Endothelial cell of umbilical vein (primary cell): ENCODE measurements at regions not wholly inside any gene's neighbourhood (a gene's known extent, or its start where the extent isn't known, plus 50 kb on each side); places are given as distances from the start of the nearest gene placed in this dataset.

ENCODE experiments used
- BruUV-seq: library from RNA; stranded (reverse); fragments of 400-500 nt; replicated peaks from 2 replicates; lab custom pipeline; 2021; lab: Mats Ljungman, UMichigan
- CTCF ChIA-PET: fragments of 300-600, 350-600 bp; sonication (Branson Sonifier 250); formaldehyde crosslinking; loops from one replicate; lab custom pipeline; 2021; ENCODE audit warnings: antibody characterized with exemption, inconsistent platforms; lab: Charles Lee
- POLR2A ChIA-PET: fragments of 300-600, 350-600 bp; sonication (Branson Sonifier 250); formaldehyde crosslinking; loops from one replicate; lab custom pipeline; 2021; ENCODE audit warnings: antibody characterized with exemption, inconsistent platforms; lab: Charles Lee
- DNase-seq: peaks from one replicate; pipeline ENCODE4 v3.0.0-alpha.2; 2011; ENCODE audit warnings: low read depth, low spot score
- FAIRE-seq: peaks from 2 replicates; lab custom pipeline; 2011; peaks lifted over from hg19 to GRCh38; lab: Jason Lieb, UNC
- H2AFZ ChIP-seq: 2 replicates; pipeline ENCODE4 v1.6.0; 2012; ENCODE audit warnings: low read depth, low read length, control low read depth, inconsistent platforms
- H3K27ac ChIP-seq: 2 replicates; pipeline ENCODE4 v1.5.1; 2011; ENCODE audit warnings: low read depth, mild to moderate bottlenecking, control low read depth, low read length, moderate library complexity; ENCODE audit not compliant: insufficient read depth
- H3K27me3 ChIP-seq, 2 experiments: 2 replicates each; pipeline versions ENCODE4 v1.6.0 to v1.6.1; 2011; ENCODE audit warnings: low read length in 2 of 2, mixed read lengths in 1 of 2; ENCODE audit not compliant: control insufficient read depth in 2 of 2, insufficient read depth in 2 of 2
- H3K36me3 ChIP-seq, 2 experiments: 2 replicates in 1 of 2; 3 replicates in 1 of 2; pipeline ENCODE4 v1.5.1; 2011; ENCODE audit warnings: low read length in 2 of 2, mild to moderate bottlenecking in 1 of 2, moderate library complexity in 1 of 2; ENCODE audit not compliant: control insufficient read depth in 2 of 2, insufficient read depth in 2 of 2; ENCODE audit errors: extremely low read depth in 1 of 2
- H3K4me1 ChIP-seq: 3 replicates; pipeline ENCODE4 v1.5.1; 2011; ENCODE audit warnings: mild to moderate bottlenecking, low read length; ENCODE audit not compliant: control insufficient read depth, insufficient read depth; ENCODE audit errors: extremely low read depth
- H3K4me2 ChIP-seq: 2 replicates; pipeline ENCODE4 v1.6.1; 2011; ENCODE audit warnings: low read length, control low read depth, mixed read lengths; ENCODE audit not compliant: insufficient read depth
- H3K4me3 ChIP-seq, 3 experiments: fragments of 200-600 bp in 1 of 3; sonication (generic), shearing (Covaris generic) in 1 of 3; replicated peaks in 1 of 3; 2 replicates each; pipeline ENCODE4 v1.5.1; 2011 to 2016; ENCODE audit warnings: control low read depth in 3 of 3, low read length in 3 of 3, mild to moderate bottlenecking in 2 of 3, inconsistent platforms in 1 of 3, low read depth in 1 of 3, moderate library complexity in 1 of 3; ENCODE audit not compliant: insufficient read depth in 1 of 3
- H3K79me2 ChIP-seq: 2 replicates; pipeline ENCODE4 v1.6.0; 2012; ENCODE audit warnings: low read length, inconsistent platforms; ENCODE audit not compliant: control insufficient read depth, insufficient read depth
- H3K9ac ChIP-seq: replicated peaks from 2 replicates; pipeline ENCODE3; 2011; ENCODE audit warnings: low read length, control low read depth; ENCODE audit not compliant: insufficient read depth; ENCODE audit errors: extremely low read depth
- H3K9me1 ChIP-seq: replicated peaks from 3 replicates; pipeline ENCODE4 v1.6.0; 2011; ENCODE audit warnings: mild to moderate bottlenecking, low read length; ENCODE audit not compliant: control insufficient read depth, insufficient read depth; ENCODE audit errors: extremely low read depth
- H3K9me3 ChIP-seq: replicated peaks from 2 replicates; pipeline ENCODE4 v1.5.1; 2012; ENCODE audit warnings: low read length, inconsistent platforms; ENCODE audit not compliant: control insufficient read depth, insufficient read depth
- H4K20me1 ChIP-seq: replicated peaks from 2 replicates; pipeline ENCODE3; 2011; ENCODE audit warnings: mild to moderate bottlenecking, low read length; ENCODE audit not compliant: control insufficient read depth, insufficient read depth; ENCODE audit errors: extremely low read depth
- EZH2 ChIP-seq: IDR thresholded peaks from 2 replicates; pipeline ENCODE4 v1.6.1; 2012; ENCODE audit warnings: borderline replicate concordance, low read depth, mild to moderate bottlenecking, moderate library complexity, low read length, inconsistent platforms; ENCODE audit not compliant: severe bottlenecking
- FOS ChIP-seq: IDR thresholded peaks from 2 replicates; pipeline ENCODE4 v1.6.1; 2011; ENCODE audit warnings: mild to moderate bottlenecking, low read length, moderate library complexity, borderline replicate concordance; ENCODE audit not compliant: insufficient read depth
- GATA2 ChIP-seq: IDR thresholded peaks from 2 replicates; pipeline ENCODE4 v1.7.0; 2011; ENCODE audit warnings: low read depth, mild to moderate bottlenecking, moderate library complexity, mixed read lengths, low read length; ENCODE audit not compliant: insufficient read length, insufficient read depth
- JUN ChIP-seq: IDR thresholded peaks from 2 replicates; pipeline ENCODE4 v1.6.1; 2011; ENCODE audit warnings: borderline replicate concordance, low read depth; ENCODE audit not compliant: insufficient read length, insufficient read depth
- MYC ChIP-seq: IDR thresholded peaks from one replicate; pipeline ENCODE4 v1.6.1; 2011; ENCODE audit warnings: mild to moderate bottlenecking, low read depth, low read length
- POLR2A ChIP-seq: IDR thresholded peaks from 2 replicates; pipeline ENCODE4 v1.6.1; 2012; ENCODE audit warnings: low read depth, mild to moderate bottlenecking, control low read depth, low read length
- POLR2AphosphoS5 ChIP-seq: IDR thresholded peaks from 2 replicates; pipeline ENCODE4 v1.6.1; 2012; ENCODE audit warnings: low read depth, mild to moderate bottlenecking, control low read depth, low read length, moderate library complexity; ENCODE audit not compliant: insufficient read depth
- dilution Hi-C: fragments of 300-500 bp; cut with MboI; formaldehyde crosslinking; loops from one replicate; pipeline ENCODE4 v1.15.0; 2019; ENCODE audit warnings: low sequenced_read_pairs; ENCODE audit not compliant: extremely low pct_ligation_motif_present
- intact Hi-C: fragments of 100-400 bp; cut with micrococcal nuclease; formaldehyde crosslinking; loops from one replicate; pipeline ENCODE4 v1.10.0; 2022
- TF ChIP-seq, protein P1 (sequence below), 2 donors: IDR thresholded peaks; 1 replicate in 1 of 2; 2 replicates in 1 of 2; pipeline ENCODE4 v1.5.1; 2011; ENCODE audit warnings: low read length in 2 of 2, mild to moderate bottlenecking in 2 of 2, moderate library complexity in 2 of 2, control low read depth in 1 of 2, inconsistent platforms in 1 of 2, low read depth in 1 of 2; ENCODE audit not compliant: insufficient read depth in 1 of 2; ENCODE audit errors: extremely low read depth in 1 of 2
- TF ChIP-seq, protein P2 (sequence below): IDR thresholded peaks from 2 replicates; pipeline ENCODE4 v1.6.1; 2011; ENCODE audit not compliant: insufficient read depth, insufficient read length

DNA sequence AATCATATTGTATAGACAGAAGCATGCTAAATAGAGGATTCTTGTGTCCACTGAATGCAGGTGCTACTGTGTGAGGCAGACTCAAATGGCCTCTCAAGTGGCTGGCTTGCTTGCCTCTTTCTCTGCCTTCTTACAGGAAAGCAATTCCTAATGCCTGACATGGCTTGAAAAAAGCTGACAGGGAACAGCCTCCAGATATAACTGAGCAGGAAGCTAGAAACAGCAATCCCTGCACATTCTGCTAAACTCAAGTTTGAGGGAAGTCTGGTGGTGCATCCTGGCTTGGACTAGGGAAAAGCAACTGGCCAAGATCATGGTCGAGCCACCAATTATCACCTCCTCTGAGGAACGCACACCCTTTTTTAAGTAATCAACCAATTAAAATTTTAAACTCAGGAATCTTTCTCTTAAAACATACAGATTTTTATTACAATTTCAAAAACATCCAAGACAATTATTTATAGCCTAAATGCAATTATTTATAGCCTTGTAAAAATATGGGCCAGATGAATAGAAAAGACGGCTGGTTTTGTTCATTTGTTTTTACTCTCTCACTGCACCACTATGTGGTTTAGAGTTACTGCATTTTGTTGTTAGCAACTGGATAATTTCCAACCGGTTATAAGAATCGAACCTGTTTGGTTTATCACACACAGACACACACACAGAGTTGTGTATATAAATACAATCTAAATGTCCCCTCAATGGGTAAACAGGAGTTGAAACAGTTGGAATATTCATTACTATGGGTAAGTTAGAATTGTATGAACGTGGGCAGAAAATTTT lies 290.9 kb upstream of the ANKRD55 start:
- FAIRE-seq (no peak), DNase-seq (peak; percentile 20)
- TF ChIP-seq, protein P1, sequence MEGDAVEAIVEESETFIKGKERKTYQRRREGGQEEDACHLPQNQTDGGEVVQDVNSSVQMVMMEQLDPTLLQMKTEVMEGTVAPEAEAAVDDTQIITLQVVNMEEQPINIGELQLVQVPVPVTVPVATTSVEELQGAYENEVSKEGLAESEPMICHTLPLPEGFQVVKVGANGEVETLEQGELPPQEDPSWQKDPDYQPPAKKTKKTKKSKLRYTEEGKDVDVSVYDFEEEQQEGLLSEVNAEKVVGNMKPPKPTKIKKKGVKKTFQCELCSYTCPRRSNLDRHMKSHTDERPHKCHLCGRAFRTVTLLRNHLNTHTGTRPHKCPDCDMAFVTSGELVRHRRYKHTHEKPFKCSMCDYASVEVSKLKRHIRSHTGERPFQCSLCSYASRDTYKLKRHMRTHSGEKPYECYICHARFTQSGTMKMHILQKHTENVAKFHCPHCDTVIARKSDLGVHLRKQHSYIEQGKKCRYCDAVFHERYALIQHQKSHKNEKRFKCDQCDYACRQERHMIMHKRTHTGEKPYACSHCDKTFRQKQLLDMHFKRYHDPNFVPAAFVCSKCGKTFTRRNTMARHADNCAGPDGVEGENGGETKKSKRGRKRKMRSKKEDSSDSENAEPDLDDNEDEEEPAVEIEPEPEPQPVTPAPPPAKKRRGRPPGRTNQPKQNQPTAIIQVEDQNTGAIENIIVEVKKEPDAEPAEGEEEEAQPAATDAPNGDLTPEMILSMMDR (IDR thresholded peaks at IDR 0.05; ENCODE audit: extremely low read depth in 1 of 2, insufficient read depth in 1 of 2, low read depth in 1 of 2, low read length in 2 of 2) = no peak
- intact Hi-C loops = no loop called here
- dilution Hi-C loops = no loop called here
- no peaks in the 10 kb centered on the region for H3K36me3 ChIP-seq
- ChIA-PET CTCF (no interaction called here), POLR2A (no interaction called here)
- no peaks in the 10 kb centered on the region for H3K9me3 ChIP-seq
- H3K79me2 ChIP-seq = no peaks in the 10 kb centered on the region
- no peaks in the 10 kb centered on the region for H4K20me1 ChIP-seq
- no peak overlapping the region for H3K9ac ChIP-seq
- H3K27ac ChIP-seq = no peak overlapping the region
- BruUV-seq = no TSS peak
- no peak overlapping the region for H3K4me2 ChIP-seq
- no peak overlapping the region for H2AFZ ChIP-seq
- no peaks in the 10 kb centered on the region for H3K4me1 ChIP-seq
- peaks cover 2 to 4% of the 10 kb centered on the region in 2 experiments for H3K27me3 ChIP-seq
- no peaks in the 10 kb centered on the region for H3K9me1 ChIP-seq
- H3K4me3 ChIP-seq = no peak overlapping the region

GRCh38 chr5:56522960-56523359 lies 289.8 kb upstream of the ANKRD55 start:
- FAIRE-seq (no peak), DNase-seq (peak; percentile 87)
- no peaks in the 10 kb centered on the region for H3K9me3 ChIP-seq
- BruUV-seq = no TSS peak
- POLR2A ChIA-PET = no interaction called here
- no peaks in the 10 kb centered on the region for H3K79me2 ChIP-seq
- H3K9me1 ChIP-seq = no peaks in the 10 kb centered on the region
- no peak overlapping the region for H3K9ac ChIP-seq
- H3K27ac ChIP-seq = no peak overlapping the region
- TF ChIP-seq POLR2A = no peak
- TF ChIP-seq POLR2AphosphoS5 = no peak
- TF ChIP-seq, protein P1 (IDR thresholded peaks at IDR 0.05; ENCODE audit: extremely low read depth in 1 of 2, insufficient read depth in 1 of 2, low read depth in 1 of 2, low read length in 2 of 2) = no peak
- TF ChIP-seq GATA2 = no peak
- TF ChIP-seq, protein P2, sequence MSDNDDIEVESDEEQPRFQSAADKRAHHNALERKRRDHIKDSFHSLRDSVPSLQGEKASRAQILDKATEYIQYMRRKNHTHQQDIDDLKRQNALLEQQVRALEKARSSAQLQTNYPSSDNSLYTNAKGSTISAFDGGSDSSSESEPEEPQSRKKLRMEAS = no peak
- TF ChIP-seq FOS = no peak
- TF ChIP-seq JUN = no peak
- TF ChIP-seq EZH2 = no peak
- no peak for TF ChIP-seq MYC
- intact Hi-C loops = no loop called here
- H4K20me1 ChIP-seq = no peaks in the 10 kb centered on the region
- dilution Hi-C loops = no loop called here
- no peak overlapping the region for H2AFZ ChIP-seq
- no peaks in the 10 kb centered on the region for H3K36me3 ChIP-seq
- no peak overlapping the region for H3K4me2 ChIP-seq
- CTCF ChIA-PET = no interaction called here
- H3K4me3 ChIP-seq = no peak overlapping the region
- peaks cover 2 to 4% of the 10 kb centered on the region in 2 experiments for H3K27me3 ChIP-seq
- no peaks in the 10 kb centered on the region for H3K4me1 ChIP-seq
